GM23248 (cell line): ENCODE measurements at regions not wholly inside any gene's neighbourhood (a gene's known extent, or its start where the extent isn't known, plus 50 kb on each side); places are given as distances from the start of the nearest gene placed in this dataset.

Source experiments
- DNase-seq: peaks from one replicate; pipeline ENCODE4 v3.0.0-alpha.2; 2015
- H2AFZ ChIP-seq: fragments of 200-600 bp; sonication (generic); 2 replicates; pipeline ENCODE4 v1.6.1; 2016; ENCODE audit warnings: antibody characterized with exemption
- H3F3A ChIP-seq: fragments of 200-600 bp; sonication (generic); 2 replicates; pipeline ENCODE4 v1.6.1; 2016; ENCODE audit warnings: mild to moderate bottlenecking, antibody characterized with exemption, mixed run types; ENCODE audit not compliant: insufficient read depth
- H3K27ac ChIP-seq: fragments of 200-600 bp; sonication (generic); 2 replicates; pipeline ENCODE4 v1.5.1; 2016; ENCODE audit warnings: mild to moderate bottlenecking
- H3K27me3 ChIP-seq: fragments of 200-600 bp; sonication (generic); replicated peaks from 2 replicates; pipeline ENCODE4 v1.6.1; 2016; ENCODE audit warnings: mild to moderate bottlenecking; ENCODE audit not compliant: insufficient read depth
- H3K36me3 ChIP-seq: fragments of 200-600 bp; sonication (generic); 2 replicates; pipeline ENCODE4 v1.6.1; 2016; ENCODE audit warnings: low read depth, mild to moderate bottlenecking
- H3K4me1 ChIP-seq: fragments of 200-600 bp; sonication (generic); 2 replicates; pipeline ENCODE4 v1.6.1; 2016; ENCODE audit warnings: mild to moderate bottlenecking; ENCODE audit not compliant: insufficient read depth
- H3K4me2 ChIP-seq: fragments of 200-600 bp; sonication (generic); one replicate; pipeline ENCODE4 v1.6.1; 2016; ENCODE audit warnings: mild to moderate bottlenecking; ENCODE audit not compliant: unreplicated experiment
- H3K4me3 ChIP-seq: fragments of 200-600 bp; sonication (generic); 2 replicates; pipeline ENCODE4 v1.5.1; 2016; ENCODE audit warnings: mild to moderate bottlenecking
- H3K79me2 ChIP-seq: fragments of 200-600 bp; sonication (generic); 2 replicates; pipeline ENCODE4 v1.6.1; 2016; ENCODE audit warnings: mild to moderate bottlenecking; ENCODE audit not compliant: insufficient read depth
- H3K9ac ChIP-seq: fragments of 200-600 bp; sonication (generic); 2 replicates; pipeline ENCODE4 v1.6.1; 2016; ENCODE audit warnings: mild to moderate bottlenecking
- H3K9me2 ChIP-seq: fragments of 200-600 bp; sonication (generic); 2 replicates; pipeline ENCODE4 v1.6.1; 2016; ENCODE audit warnings: mixed run types, mild to moderate bottlenecking, moderate library complexity; ENCODE audit not compliant: insufficient read depth
- H3K9me3 ChIP-seq: fragments of 200-600 bp; sonication (generic); one replicate; pipeline ENCODE4 v1.6.1; 2017; ENCODE audit warnings: low read depth
- H4K20me1 ChIP-seq: fragments of 200-600 bp; sonication (generic); 2 replicates; pipeline ENCODE4 v1.6.0; 2016; ENCODE audit not compliant: insufficient read depth
- EZH2 ChIP-seq: fragments of 200-600 bp; sonication (generic); IDR thresholded peaks from 2 replicates; pipeline ENCODE4 v1.6.1; 2018; ENCODE audit warnings: antibody characterized with exemption, mild to moderate bottlenecking; ENCODE audit not compliant: insufficient read depth, poor library complexity, severe bottlenecking
- EZH2phosphoT487 ChIP-seq: fragments of 200-600 bp; sonication (generic); IDR thresholded peaks from 2 replicates; pipeline ENCODE4 v1.6.1; 2018; ENCODE audit warnings: antibody characterized with exemption, moderate library complexity, mild to moderate bottlenecking, low read depth; ENCODE audit not compliant: insufficient read depth
- WGBS, 2 experiments: methylation state at CpG; one replicate each; pipeline ENCODE4 v1.1.6; 2015 to 2017; ENCODE audit warnings: low lambda C conversion rate in 2 of 2, low coverage in 1 of 2; ENCODE audit errors: missing lambda C conversion rate in 2 of 2; 5-methylcytosine and 5-hydroxymethylcytosine counted together
- in situ Hi-C: fragments of 300-500 bp; cut with MboI; formaldehyde crosslinking; loops from 2 replicates; pipeline ENCODE4 v1.15.0; 2020

DNA sequence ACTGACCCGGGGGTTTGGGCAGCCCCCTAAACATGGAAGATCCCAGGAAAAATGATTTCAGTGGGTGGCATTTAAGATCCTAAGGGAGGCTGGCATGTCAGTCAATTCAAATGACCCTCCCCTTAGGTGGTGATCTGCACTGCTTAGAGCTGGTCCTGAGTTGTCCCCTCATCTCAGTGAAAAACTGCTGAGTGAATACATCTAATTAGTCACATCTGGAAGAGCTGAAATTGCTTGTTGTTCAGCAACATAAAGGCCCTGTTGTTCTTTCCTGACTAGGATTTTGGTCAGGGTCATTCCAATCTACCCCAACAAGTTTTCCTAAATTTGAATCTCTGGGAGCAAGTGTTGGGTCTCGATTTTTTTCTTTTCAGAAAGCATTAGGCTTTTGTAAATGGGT is 126.4 kb downstream of the LCA5 start:
- Histone ChIP-seq H3K4me3 (no peak overlapping the region), H3K9me3 (no peaks in the 10 kb centered on the region), H2AFZ (no peak overlapping the region), H3F3A (0 out of 2 replicates have a peak, but pooled peaks cover 4% of the 10 kb centered on the region), H3K9ac (no peak overlapping the region), H3K27ac (no peak overlapping the region), H3K27me3 (no peaks in the 10 kb centered on the region), H3K79me2 (no peaks in the 10 kb centered on the region), H3K9me2 (no peaks in the 10 kb centered on the region), H4K20me1 (no peaks in the 10 kb centered on the region), H3K4me1 (0 out of 2 replicates have a peak, but pooled peaks cover 5% of the 10 kb centered on the region), H3K36me3 (no peaks in the 10 kb centered on the region), H3K4me2 (no peak overlapping the region)
- in situ Hi-C loops: no loop called here
- WGBS, 2 experiments: 81 to 91% methylated on average over 2 of the region's 2 CpGs
- TF ChIP-seq EZH2phosphoT487 (no peak), EZH2 (no peak)
- DNase-seq: no peak

DNA sequence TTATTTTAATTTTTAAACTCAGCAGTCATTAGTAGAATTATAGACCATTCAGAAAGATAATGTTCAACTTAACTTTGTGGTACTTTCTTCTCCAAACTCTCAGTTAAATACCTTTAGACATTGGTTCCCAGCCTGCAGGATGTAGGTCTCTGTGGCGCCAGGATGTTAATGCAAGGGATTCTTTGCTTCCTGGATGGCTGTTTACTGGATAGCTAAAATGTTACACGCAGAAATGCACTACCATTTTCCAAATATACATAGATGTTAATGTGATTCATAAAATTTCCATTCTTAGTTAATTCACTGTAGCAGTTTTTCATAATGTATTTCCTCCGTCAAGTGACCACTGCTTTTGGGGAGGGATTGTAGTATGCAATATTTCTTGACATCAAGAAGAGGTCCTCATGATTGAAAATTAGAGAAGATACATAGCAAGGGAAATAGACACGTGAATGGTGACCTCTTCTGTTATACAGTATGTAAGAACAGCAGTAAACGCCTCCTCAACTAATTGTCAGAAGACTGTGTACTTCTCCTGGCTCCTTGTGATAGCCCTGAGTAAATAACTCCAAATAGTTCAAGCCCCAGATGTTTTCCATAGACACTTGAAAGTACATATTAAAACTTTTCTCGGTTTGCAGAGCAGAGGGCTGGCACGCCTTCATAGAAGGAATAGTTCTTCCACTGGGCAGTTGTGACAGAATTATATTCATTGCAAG is 128.8 kb downstream of the LCA5 start:
- Histone ChIP-seq H3K4me2 (no peak overlapping the region), H3K9me2 (no peaks in the 10 kb centered on the region), H3F3A (no peaks in the 10 kb centered on the region), H3K4me3 (no peak overlapping the region), H3K9ac (no peak overlapping the region), H4K20me1 (no peaks in the 10 kb centered on the region), H3K27me3 (no peaks in the 10 kb centered on the region), H3K79me2 (no peaks in the 10 kb centered on the region), H3K36me3 (no peaks in the 10 kb centered on the region), H3K4me1 (0 out of 2 replicates have a peak, but pooled peaks cover 4% of the 10 kb centered on the region), H2AFZ (no peak overlapping the region), H3K9me3 (no peaks in the 10 kb centered on the region), H3K27ac (no peak overlapping the region)
- in situ Hi-C loops: no loop called here
- TF ChIP-seq EZH2 (no peak), EZH2phosphoT487 (no peak)
- DNase-seq: no peak
- WGBS, 2 experiments: 26 to 27% methylated on average over 7 of the region's 7 CpGs

DNA sequence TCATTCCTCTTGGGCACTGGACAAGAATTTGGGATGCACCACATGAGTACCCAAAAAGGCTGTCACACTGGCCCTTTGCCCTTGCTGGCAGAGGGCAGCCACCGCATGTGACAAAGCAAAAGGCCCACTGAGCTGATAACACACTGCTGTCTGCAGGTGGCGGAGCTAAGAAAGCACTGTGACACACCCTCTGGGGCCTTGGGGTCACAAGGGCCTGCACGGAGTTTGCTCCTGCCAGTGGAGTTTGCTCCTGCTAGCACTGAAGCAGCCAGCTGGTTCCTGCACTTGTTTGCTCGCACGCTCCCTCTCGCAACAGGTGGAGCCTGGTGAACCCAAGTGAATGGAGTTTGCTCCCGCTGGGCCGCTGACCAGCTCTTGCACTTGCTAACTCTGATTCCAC is 132.6 kb downstream of the LCA5 start:
- no peak for DNase-seq
- no peaks in the 10 kb centered on the region for H3K27me3 ChIP-seq
- no peak overlapping the region for H2AFZ ChIP-seq
- H3K4me3 ChIP-seq: no peak overlapping the region
- no peaks in the 10 kb centered on the region for H4K20me1 ChIP-seq
- no peak overlapping the region for H3K9ac ChIP-seq
- TF ChIP-seq EZH2 (no peak), EZH2phosphoT487 (no peak)
- no peaks in the 10 kb centered on the region for H3F3A ChIP-seq
- no peaks in the 10 kb centered on the region for H3K36me3 ChIP-seq
- no peak overlapping the region for H3K4me2 ChIP-seq
- 87 to 93% methylated on average over 8 of the region's 8 CpGs for WGBS, 2 experiments
- no peaks in the 10 kb centered on the region for H3K9me2 ChIP-seq
- H3K4me1 ChIP-seq: no peaks in the 10 kb centered on the region
- in situ Hi-C loops: no loop called here
- H3K79me2 ChIP-seq: no peaks in the 10 kb centered on the region
- no peaks in the 10 kb centered on the region for H3K9me3 ChIP-seq
- no peak overlapping the region for H3K27ac ChIP-seq

DNA sequence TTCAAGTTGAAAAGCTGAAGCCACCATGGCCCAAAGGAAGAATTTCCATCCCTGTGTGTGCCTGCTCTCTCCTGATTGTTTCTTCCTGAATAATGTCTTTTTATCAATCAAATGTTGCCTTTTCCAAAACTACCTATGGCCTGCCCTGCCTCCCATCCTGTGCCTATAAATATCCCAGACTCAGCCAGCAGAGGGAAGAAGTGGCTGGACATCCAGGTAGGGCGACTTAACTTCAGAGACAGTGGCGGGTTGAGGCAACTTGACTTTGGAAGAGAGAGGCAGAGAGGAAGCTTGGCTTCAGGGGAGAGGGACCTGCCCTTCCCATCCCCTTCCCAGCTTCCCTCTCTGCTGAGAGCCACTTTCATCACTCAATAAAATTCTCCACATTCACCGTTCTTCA is 133.0 kb downstream of the LCA5 start:
- Histone ChIP-seq H4K20me1 (no peaks in the 10 kb centered on the region), H3K27ac (no peak overlapping the region), H3K27me3 (no peaks in the 10 kb centered on the region), H3K4me1 (no peaks in the 10 kb centered on the region), H3K9me3 (no peaks in the 10 kb centered on the region), H3K79me2 (no peaks in the 10 kb centered on the region), H3K9me2 (no peaks in the 10 kb centered on the region), H3F3A (no peaks in the 10 kb centered on the region), H2AFZ (no peak overlapping the region), H3K9ac (no peak overlapping the region), H3K36me3 (no peaks in the 10 kb centered on the region), H3K4me2 (no peak overlapping the region), H3K4me3 (no peak overlapping the region)
- TF ChIP-seq EZH2phosphoT487 (no peak), EZH2 (no peak)
- in situ Hi-C loops: no loop called here
- no peak for DNase-seq
- WGBS, 2 experiments: 38 to 49% methylated on average over 3 of the region's 3 CpGs

DNA sequence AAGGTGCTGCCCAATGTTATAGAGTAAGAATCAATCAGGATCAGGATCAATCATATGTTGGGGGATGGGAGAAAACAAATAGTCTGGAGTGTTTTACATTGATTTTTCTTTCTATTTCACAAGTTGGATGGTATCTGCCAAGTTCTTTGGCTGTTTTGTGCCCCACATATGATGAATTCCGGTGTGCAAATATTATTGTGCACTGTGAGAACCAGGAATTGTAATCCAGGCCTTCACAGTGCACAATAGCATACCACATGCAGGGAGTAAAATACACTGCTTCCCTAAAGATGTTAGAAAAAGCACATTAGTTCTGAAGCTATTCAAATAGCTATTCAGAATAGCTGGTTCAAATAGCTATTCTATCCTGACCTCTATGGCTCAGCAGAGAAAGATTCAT is 133.7 kb downstream of the LCA5 start:
- WGBS, 2 experiments: 0 to 17% methylated on average over 1 of the region's 1 CpG
- no peak overlapping the region for H3K4me3 ChIP-seq
- in situ Hi-C loops: no loop called here

More for the DNA sequence above, 133.7 kb downstream of the LCA5 start:
- Histone ChIP-seq H3K79me2 (no peaks in the 10 kb centered on the region), H3K9ac (no peak overlapping the region), H2AFZ (no peak overlapping the region), H3K27ac (no peak overlapping the region), H3K9me2 (no peaks in the 10 kb centered on the region), H3F3A (no peaks in the 10 kb centered on the region), H3K4me1 (no peaks in the 10 kb centered on the region), H3K36me3 (no peaks in the 10 kb centered on the region), H4K20me1 (no peaks in the 10 kb centered on the region), H3K27me3 (no peaks in the 10 kb centered on the region), H3K9me3 (no peaks in the 10 kb centered on the region), H3K4me2 (no peak overlapping the region)
- DNase-seq: no peak
- TF ChIP-seq EZH2phosphoT487 (no peak), EZH2 (no peak)
